H9 (cell line): ENCODE measurements at regions not wholly inside any gene's neighbourhood (a gene's known extent, or its start where the extent isn't known, plus 50 kb on each side); places are given as distances from the start of the nearest gene placed in this dataset.

Experiments
- DNase-seq: peaks from one replicate; pipeline ENCODE4 v3.0.0-alpha.2; 2017
- H2AFZ ChIP-seq: one replicate; pipeline ENCODE4 v1.6.1; 2013; ENCODE audit warnings: mild to moderate bottlenecking, low read length, control low read depth, moderate library complexity
- H2AK5ac ChIP-seq: 2 replicates; pipeline ENCODE4 v1.6.1; 2013; ENCODE audit warnings: low read length, control low read depth, mixed read lengths; ENCODE audit not compliant: insufficient read length
- H2BK120ac ChIP-seq: one replicate; pipeline ENCODE4 v1.6.1; 2013; ENCODE audit warnings: low read depth, mild to moderate bottlenecking, low read length, control low read depth, inconsistent platforms; ENCODE audit not compliant: poor library complexity, severe bottlenecking
- H2BK12ac ChIP-seq: 2 replicates; pipeline ENCODE4 v1.6.1; 2013; ENCODE audit warnings: low read length, control low read depth, mixed read lengths, low read depth; ENCODE audit not compliant: insufficient read length
- H2BK15ac ChIP-seq: 2 replicates; pipeline ENCODE4 v1.6.1; 2013; ENCODE audit warnings: low read depth, low read length, control low read depth
- H2BK20ac ChIP-seq: one replicate; pipeline ENCODE4 v1.6.1; 2013; ENCODE audit warnings: low read depth, mild to moderate bottlenecking, low read length, control low read depth, inconsistent platforms; ENCODE audit not compliant: poor library complexity, severe bottlenecking
- H2BK5ac ChIP-seq: 2 replicates; pipeline ENCODE4 v1.6.1; 2013; ENCODE audit warnings: low read length, control low read depth, mixed read lengths; ENCODE audit not compliant: insufficient read length
- H3K14ac ChIP-seq: 2 replicates; pipeline ENCODE4 v1.6.1; 2013; ENCODE audit warnings: low read length, control low read depth; ENCODE audit not compliant: insufficient read depth
- H3K18ac ChIP-seq: 2 replicates; pipeline ENCODE4 v1.6.1; 2013; ENCODE audit warnings: low read depth, mild to moderate bottlenecking, mixed read lengths, low read length, control low read depth; ENCODE audit not compliant: insufficient read length
- H3K23ac ChIP-seq: 2 replicates; pipeline ENCODE4 v1.6.1; 2013; ENCODE audit warnings: low read length, control low read depth, mixed read lengths, low read depth; ENCODE audit not compliant: insufficient read length
- H3K23me2 ChIP-seq: 2 replicates; pipeline ENCODE4 v1.6.1; 2013; ENCODE audit warnings: low read depth, mild to moderate bottlenecking, mixed read lengths, low read length, control low read depth; ENCODE audit not compliant: insufficient read length, poor library complexity, severe bottlenecking
- H3K27ac ChIP-seq: 2 replicates; pipeline ENCODE4 v1.5.1; 2013; ENCODE audit warnings: low read length, control low read depth, mixed read lengths, low read depth; ENCODE audit not compliant: insufficient read length
- H3K27me3 ChIP-seq: 2 replicates; pipeline ENCODE4 v1.6.1; 2013; ENCODE audit warnings: low read length, control low read depth, inconsistent platforms; ENCODE audit not compliant: insufficient read depth
- H3K4ac ChIP-seq: 2 replicates; pipeline ENCODE4 v1.6.1; 2013; ENCODE audit warnings: low read depth, mild to moderate bottlenecking, control low read depth, inconsistent platforms, low read length, moderate library complexity
- H3K4me1 ChIP-seq: 2 replicates; pipeline ENCODE4 v1.6.1; 2013; ENCODE audit warnings: low read length, control low read depth, inconsistent platforms; ENCODE audit not compliant: insufficient read depth
- H3K4me2 ChIP-seq: 2 replicates; pipeline ENCODE4 v1.6.1; 2013; ENCODE audit warnings: low read length, control low read depth, mixed read lengths; ENCODE audit not compliant: insufficient read length, insufficient read depth
- H3K56ac ChIP-seq: 2 replicates; pipeline ENCODE4 v1.6.1; 2013; ENCODE audit warnings: low read depth, mild to moderate bottlenecking, mixed read lengths, low read length, control low read depth; ENCODE audit not compliant: insufficient read length
- H3K79me1 ChIP-seq: 2 replicates; pipeline ENCODE4 v1.6.1; 2013; ENCODE audit warnings: low read depth, mild to moderate bottlenecking, moderate library complexity, low read length, control low read depth, inconsistent platforms; ENCODE audit not compliant: insufficient read depth, poor library complexity, severe bottlenecking
- H3K79me2 ChIP-seq: 2 replicates; pipeline ENCODE4 v1.6.1; 2013; ENCODE audit warnings: low read length, control low read depth, inconsistent platforms; ENCODE audit not compliant: insufficient read depth
- H3K9ac ChIP-seq: 2 replicates; pipeline ENCODE4 v1.6.1; 2013; ENCODE audit warnings: low read length, control low read depth, mixed read lengths; ENCODE audit not compliant: insufficient read length; ENCODE audit errors: extremely low read depth
- H3K9me3 ChIP-seq: one replicate; pipeline ENCODE4 v1.6.1; 2013; ENCODE audit warnings: low read depth, low read length, inconsistent platforms; ENCODE audit not compliant: control insufficient read depth
- H3T11ph ChIP-seq: one replicate; pipeline ENCODE4 v1.6.1; 2013; ENCODE audit warnings: mild to moderate bottlenecking, low read length, control low read depth, inconsistent platforms
- H4K20me1 ChIP-seq: one replicate; pipeline ENCODE4 v1.6.1; 2013; ENCODE audit not compliant: control insufficient read depth, insufficient read length, insufficient read depth
- H4K5ac ChIP-seq: 2 replicates; pipeline ENCODE4 v1.6.1; 2013; ENCODE audit warnings: low read depth, mild to moderate bottlenecking, mixed read lengths, low read length, control low read depth; ENCODE audit not compliant: insufficient read length
- H4K8ac ChIP-seq: replicated peaks from 2 replicates; pipeline ENCODE4 v1.6.1; 2013; ENCODE audit warnings: low read length, control low read depth, mixed read lengths, low read depth; ENCODE audit not compliant: insufficient read length
- H4K91ac ChIP-seq: 2 replicates; pipeline ENCODE4 v1.6.1; 2013; ENCODE audit warnings: low read depth, mild to moderate bottlenecking, moderate library complexity, mixed read lengths, low read length, control low read depth; ENCODE audit not compliant: insufficient read length
- H3K27ac Mint-ChIP-seq, 3 experiments: 2 replicates in 2 of 3; 3 replicates in 1 of 3; pipeline ENCODE4 v1.8.0; 2020 to 2021; ENCODE audit warnings: mixed read lengths in 3 of 3, mild to moderate bottlenecking in 1 of 3, moderate library complexity in 1 of 3
- H3K27me3 Mint-ChIP-seq: 2 replicates; pipeline ENCODE4 v1.8.0; 2021; ENCODE audit warnings: low read depth, mild to moderate bottlenecking, moderate library complexity, mixed read lengths
- H3K36me3 Mint-ChIP-seq, 3 experiments: 2 replicates in 2 of 3; 3 replicates in 1 of 3; pipeline ENCODE4 v1.8.0; 2020 to 2021; ENCODE audit warnings: low read depth in 3 of 3, mixed read lengths in 3 of 3; ENCODE audit not compliant: insufficient read depth in 1 of 3
- H3K4me1 Mint-ChIP-seq, 2 experiments: 2 replicates each; pipeline ENCODE4 v1.8.0; 2020; ENCODE audit warnings: mixed read lengths in 2 of 2
- H3K4me3 Mint-ChIP-seq, 2 experiments: 2 replicates in 1 of 2; 3 replicates in 1 of 2; pipeline ENCODE4 v1.8.0; 2020 to 2021; ENCODE audit warnings: mild to moderate bottlenecking in 2 of 2, mixed read lengths in 2 of 2, moderate library complexity in 1 of 2
- H3K9me3 Mint-ChIP-seq, 2 experiments: 2 replicates in 1 of 2; 3 replicates in 1 of 2; pipeline ENCODE4 v1.8.0; 2020; ENCODE audit warnings: mild to moderate bottlenecking in 2 of 2, mixed read lengths in 2 of 2, moderate library complexity in 1 of 2
- CTCF ChIP-seq: fragments of 200-600 bp; sonication (generic); conservative IDR thresholded peaks from 3 replicates; pipeline ENCODE4 v1.8.0; 2021; ENCODE audit warnings: antibody characterized with exemption, mild to moderate bottlenecking
- WGBS: extraction: QIAGEN DNeasy Blood & Tissue Kit; methylation state at CpG from one replicate; pipeline ENCODE4 v1.1.7; 2013; ENCODE audit warnings: missing lambda C conversion rate, low lambda C conversion rate, mixed read lengths; ENCODE audit not compliant: insufficient read length; ENCODE audit errors: extremely low coverage; 5-methylcytosine and 5-hydroxymethylcytosine counted together

GRCh38 chr5:74519679-74520078 is 120.8 kb downstream of the ENC1 start:
- peaks cover 7% of the 10 kb centered on the region for H3K4me1 ChIP-seq
- no peak overlapping the region for H4K91ac ChIP-seq
- no peaks in the 10 kb centered on the region for H3K27me3 ChIP-seq
- Mint-ChIP-seq H3K36me3 (peaks cover 25 to 28% (median 27%) of the 10 kb centered on the region in 3 experiments), H3K27me3 (no peaks in the 10 kb centered on the region), H3K27ac (no peak overlapping the region), H3K9me3 (peaks cover 29 to 33% of the 10 kb centered on the region in 2 experiments), H3K4me3 (no peak overlapping the region), H3K4me1 (peaks cover 22 to 29% of the 10 kb centered on the region in 2 experiments)
- no peak overlapping the region for H4K5ac ChIP-seq
- no peak overlapping the region for H4K8ac ChIP-seq
- H3K18ac ChIP-seq: no peak overlapping the region
- H3T11ph ChIP-seq: no peak overlapping the region
- no peak overlapping the region for H2BK12ac ChIP-seq
- no peak overlapping the region for H3K9ac ChIP-seq
- no peaks in the 10 kb centered on the region for H3K79me2 ChIP-seq
- no peak for DNase-seq
- WGBS: no CpG with 5 or more reads among the region's 4 CpGs
- no peak overlapping the region for H2AK5ac ChIP-seq
- no peak overlapping the region for H2AFZ ChIP-seq
- no peaks in the 10 kb centered on the region for H3K79me1 ChIP-seq
- no peak overlapping the region for H2BK120ac ChIP-seq
- no peaks in the 10 kb centered on the region for H3K23me2 ChIP-seq
- H3K9me3 ChIP-seq: peaks cover 11% of the 10 kb centered on the region
- no peak for TF ChIP-seq CTCF
- no peak overlapping the region for H3K23ac ChIP-seq
- no peak overlapping the region for H3K4me2 ChIP-seq
- no peak overlapping the region for H2BK15ac ChIP-seq
- H4K20me1 ChIP-seq: no peaks in the 10 kb centered on the region
- no peak overlapping the region for H3K4ac ChIP-seq
- H2BK20ac ChIP-seq: no peak overlapping the region
- H2BK5ac ChIP-seq: no peak overlapping the region
- no peak overlapping the region for H3K56ac ChIP-seq
- H3K27ac ChIP-seq: no peak overlapping the region
- no peak overlapping the region for H3K14ac ChIP-seq
